RPMI7951 (cell line): ENCODE measurements at regions not wholly inside any gene's neighbourhood (a gene's known extent, or its start where the extent isn't known, plus 50 kb on each side); places are given as distances from the start of the nearest gene placed in this dataset.
"Not testable (repeated sequence)": the region's sequence is repeated elsewhere in the genome, so short reads cannot be mapped to it uniquely, and the experiment has no call there.

ENCODE experiments used
- DNase-seq: peaks from one replicate; pipeline ENCODE4 v3.0.0-alpha.2; 2012; ENCODE audit warnings: low read depth

- no peak for DNase-seq
These were observed 157.1 kb upstream of the DLX2 start for GRCh38 chr2:172259827-172260226.

- DNase-seq: no peak
These were observed 157.6 kb upstream of the DLX2 start for GRCh38 chr2:172260336-172260735.

- DNase-seq: no peak
These were observed 158.6 kb upstream of the DLX2 start for GRCh38 chr2:172261292-172261691.

- no peak for DNase-seq
These were observed 159.8 kb upstream of the DLX2 start for GRCh38 chr2:172262486-172262885.

- DNase-seq: not testable (repeated sequence)
These were observed 162.1 kb upstream of the DLX2 start for GRCh38 chr2:172264820-172265219.

GRCh38 chr2:172269507-172270244 is 157.7 kb upstream of the ITGA6 start:
- not testable (repeated sequence) for DNase-seq

GRCh38 chr2:172270278-172271079 is 156.9 kb upstream of the ITGA6 start:
- peak; percentile 38 for DNase-seq

GRCh38 chr2:172273910-172274571 is 153.3 kb upstream of the ITGA6 start:
- no peak for DNase-seq

- no peak for DNase-seq
These were observed 152.1 kb upstream of the ITGA6 start for GRCh38 chr2:172275239-172275638.

- DNase-seq: no peak
These were observed 150.4 kb upstream of the ITGA6 start for GRCh38 chr2:172276961-172277360.

GRCh38 chr2:172278667-172279066 is 148.7 kb upstream of the ITGA6 start:
- no peak for DNase-seq

- DNase-seq: no peak
These were observed 148.2 kb upstream of the ITGA6 start for GRCh38 chr2:172279214-172279613.

- no peak for DNase-seq
These were observed 147.6 kb upstream of the ITGA6 start for GRCh38 chr2:172279813-172280212.

GRCh38 chr2:172280571-172281361 is 146.6 kb upstream of the ITGA6 start:
- no peak for DNase-seq

- peak; percentile 65 for DNase-seq
These were observed 145.5 kb upstream of the ITGA6 start for GRCh38 chr2:172281648-172282570.

- peak; percentile 82 for DNase-seq
These were observed 144.4 kb upstream of the ITGA6 start for GRCh38 chr2:172282944-172283343.

GRCh38 chr2:172283476-172283875 is 143.9 kb upstream of the ITGA6 start:
- peak; percentile 67 for DNase-seq

GRCh38 chr2:172284209-172284608 is 143.2 kb upstream of the ITGA6 start:
- no peak for DNase-seq

- DNase-seq: peak; percentile 93
These were observed 142.3 kb upstream of the ITGA6 start for GRCh38 chr2:172285010-172285621.

GRCh38 chr2:172285760-172286159 is 141.6 kb upstream of the ITGA6 start:
- DNase-seq: no peak
